GM23338 (cell line): ENCODE measurements at regions not wholly inside any gene's neighbourhood (a gene's known extent, or its start where the extent isn't known, plus 50 kb on each side); places are given as distances from the start of the nearest gene placed in this dataset.

ENCODE experiments used
- ATAC-seq: fragments of 200-7000 bp; cut with Tn5 transposase; 3 replicates; pipeline ENCODE4 v1.9.1; 2020
- DNase-seq: peaks from one replicate; pipeline ENCODE4 v3.0.0-alpha.2; 2015; ENCODE audit warnings: low spot score
- H2AFZ ChIP-seq: fragments of 200-600 bp; sonication (generic); 2 replicates; pipeline ENCODE4 v1.8.0; 2016; ENCODE audit warnings: antibody characterized with exemption, mild to moderate bottlenecking, moderate library complexity
- H3F3A ChIP-seq: fragments of 200-600 bp; sonication (generic); replicated peaks from 2 replicates; pipeline ENCODE4 v1.8.0; 2017; ENCODE audit warnings: antibody characterized with exemption, mixed run types, low read depth
- H3K27ac ChIP-seq: fragments of 200-600 bp; sonication (generic); 2 replicates; pipeline ENCODE4 v1.6.1; 2016; ENCODE audit warnings: low read depth
- H3K27me3 ChIP-seq: fragments of 200-600 bp; sonication (generic); 2 replicates; pipeline ENCODE4 v1.8.0; 2016; ENCODE audit warnings: mild to moderate bottlenecking, mixed run types, moderate library complexity; ENCODE audit not compliant: insufficient read depth
- H3K36me3 ChIP-seq: fragments of 200-600 bp; sonication (generic); 2 replicates; pipeline ENCODE4 v1.8.0; 2016; ENCODE audit warnings: mild to moderate bottlenecking; ENCODE audit not compliant: insufficient read depth
- H3K4me1 ChIP-seq: fragments of 200-600 bp; sonication (generic); 2 replicates; pipeline ENCODE4 v1.8.0; 2016; ENCODE audit warnings: mild to moderate bottlenecking, moderate library complexity; ENCODE audit not compliant: insufficient read depth
- H3K4me2 ChIP-seq: fragments of 200-600 bp; sonication (generic); 2 replicates; pipeline ENCODE4 v1.7.1; 2017; ENCODE audit warnings: mixed run types
- H3K4me3 ChIP-seq: fragments of 200-600 bp; sonication (generic); 2 replicates; pipeline ENCODE4 v1.6.1; 2016; ENCODE audit warnings: mixed run types
- H3K79me2 ChIP-seq: fragments of 200-600 bp; sonication (generic); replicated peaks from 2 replicates; pipeline ENCODE4 v1.8.0; 2017; ENCODE audit warnings: mild to moderate bottlenecking; ENCODE audit not compliant: insufficient read depth
- H3K9me2 ChIP-seq: fragments of 200-600 bp; sonication (generic); 2 replicates; pipeline ENCODE4 v1.8.0; 2017; ENCODE audit not compliant: insufficient read depth
- H4K20me1 ChIP-seq: fragments of 200-600 bp; sonication (generic); replicated peaks from 2 replicates; pipeline ENCODE4 v1.8.0; 2017; ENCODE audit warnings: mild to moderate bottlenecking; ENCODE audit not compliant: insufficient read depth
- H3K27ac Mint-ChIP-seq: 2 replicates; pipeline ENCODE4 v1.8.0; 2020; ENCODE audit warnings: inconsistent platforms, mild to moderate bottlenecking, moderate library complexity, mixed read lengths
- H3K27me3 Mint-ChIP-seq: 3 replicates; pipeline ENCODE4 v1.8.0; 2022; ENCODE audit warnings: low read depth, mild to moderate bottlenecking, moderate library complexity, mixed read lengths, inconsistent platforms; ENCODE audit not compliant: insufficient read depth, poor library complexity
- H3K36me3 Mint-ChIP-seq: 3 replicates; pipeline ENCODE4 v1.8.0; 2021; ENCODE audit warnings: low read depth, mild to moderate bottlenecking, inconsistent platforms, moderate library complexity, mixed read lengths
- H3K4me1 Mint-ChIP-seq: 3 replicates; pipeline ENCODE4 v1.8.0; 2020; ENCODE audit warnings: mild to moderate bottlenecking, inconsistent platforms, mixed read lengths
- H3K4me3 Mint-ChIP-seq: 3 replicates; pipeline ENCODE4 v1.8.0; 2021; ENCODE audit warnings: moderate library complexity, mild to moderate bottlenecking, inconsistent platforms, mixed read lengths
- H3K9me3 Mint-ChIP-seq: 3 replicates; pipeline ENCODE4 v1.8.0; 2020; ENCODE audit warnings: moderate library complexity, mild to moderate bottlenecking, inconsistent platforms, mixed read lengths
- CREB1 ChIP-seq: fragments of 250-450 bp; sonication (Bioruptor Pico); IDR thresholded peaks from 2 replicates; pipeline ENCODE4 v1.5.0; 2020; ENCODE audit warnings: low read depth, mild to moderate bottlenecking, moderate library complexity
- EZH2 ChIP-seq: fragments of 200-600 bp; sonication (generic); IDR thresholded peaks from one replicate; pipeline ENCODE4 v1.8.0; 2017; ENCODE audit warnings: antibody characterized with exemption, mild to moderate bottlenecking, low read depth; ENCODE audit not compliant: unreplicated experiment
- EZH2phosphoT487 ChIP-seq: fragments of 200-600 bp; sonication (generic); IDR thresholded peaks from one replicate; pipeline ENCODE4 v1.8.1; 2018; ENCODE audit warnings: antibody characterized with exemption; ENCODE audit not compliant: unreplicated experiment
- JUNB ChIP-seq: IDR thresholded peaks from one replicate; pipeline ENCODE4 v1.6.1; 2016; ENCODE audit warnings: antibody characterized with exemption; ENCODE audit not compliant: unreplicated experiment
- NANOG ChIP-seq: IDR thresholded peaks from 2 replicates; pipeline ENCODE4 v1.6.1; 2016; ENCODE audit warnings: antibody characterized with exemption, borderline replicate concordance
- POLR2AphosphoS5 ChIP-seq: IDR thresholded peaks from 2 replicates; pipeline ENCODE4 v1.6.1; 2016; ENCODE audit warnings: antibody characterized with exemption, low read depth
- REST ChIP-seq: IDR thresholded peaks from one replicate; pipeline ENCODE4 v1.6.1; 2018; ENCODE audit warnings: antibody characterized with exemption; ENCODE audit not compliant: unreplicated experiment
- STAT1 ChIP-seq: IDR thresholded peaks from one replicate; pipeline ENCODE4 v1.6.1; 2016; ENCODE audit warnings: antibody characterized with exemption; ENCODE audit not compliant: unreplicated experiment
- ZNF114 ChIP-seq: fragments of 250-450 bp; sonication (Bioruptor Pico); IDR thresholded peaks from 2 replicates; pipeline ENCODE4 v1.5.0; 2020; ENCODE audit warnings: mild to moderate bottlenecking, moderate library complexity
- TF ChIP-seq, protein P1 (sequence below): IDR thresholded peaks from 2 replicates; pipeline ENCODE4 v1.6.1; 2016; ENCODE audit warnings: antibody characterized with exemption
- TF ChIP-seq, protein P2 (sequence below): fragments of 250-450 bp; sonication (Bioruptor Pico); IDR thresholded peaks from 2 replicates; pipeline ENCODE4 v1.5.0; 2020; ENCODE audit warnings: mild to moderate bottlenecking, moderate library complexity

DNA sequence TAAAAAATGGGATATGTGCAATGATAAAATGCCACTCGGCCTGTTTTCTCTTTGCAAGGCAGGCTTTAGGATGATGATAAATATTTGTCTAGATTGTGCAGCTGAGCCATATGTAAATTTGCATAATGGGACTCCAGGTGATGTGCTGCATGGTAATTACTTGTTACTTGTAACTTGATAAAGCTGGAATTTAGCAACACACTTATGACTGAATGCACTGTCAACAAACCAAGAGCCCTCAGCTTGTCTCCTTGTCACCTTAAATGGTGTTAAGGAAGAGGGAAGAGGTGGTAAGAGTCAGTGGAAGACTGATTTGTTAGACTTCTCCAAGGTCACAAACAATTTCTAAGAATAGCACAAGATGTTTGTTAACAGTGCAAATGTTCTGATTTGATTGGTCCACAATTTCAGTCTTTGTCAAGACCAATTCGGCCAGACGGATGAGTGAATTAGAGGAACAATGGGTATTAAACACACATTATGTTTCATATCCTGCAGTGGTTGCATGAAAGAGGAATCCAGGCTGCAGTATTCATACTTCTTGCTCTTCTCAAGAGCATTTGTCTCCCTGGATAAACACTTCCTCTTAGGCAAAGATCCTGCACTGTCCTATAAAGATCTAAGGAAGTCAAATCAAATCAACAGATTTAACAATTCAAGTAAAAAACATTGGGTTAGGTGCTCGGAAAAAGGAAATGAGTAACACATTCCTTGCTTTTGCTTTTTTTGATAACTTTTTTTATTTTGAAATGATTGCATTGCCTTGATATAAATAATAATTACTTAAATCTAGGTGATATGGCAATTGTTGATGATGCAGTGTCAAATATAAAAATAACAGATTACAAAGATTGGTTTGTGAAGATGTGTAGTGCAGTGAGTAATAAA is 448.3 kb upstream of the DDI1 start:
- H4K20me1 ChIP-seq, result no peaks in the 10 kb centered on the region
- ATAC-seq (no peak), DNase-seq (no peak)
- Mint-ChIP-seq H3K4me1 (peaks cover 4% of the 10 kb centered on the region; the same call in 2 of the 3 replicates), H3K27me3 (no peaks in the 10 kb centered on the region), H3K4me3 (no peak overlapping the region), H3K36me3 (no peaks in the 10 kb centered on the region), H3K27ac (no peak overlapping the region), H3K9me3 (no peaks in the 10 kb centered on the region)
- no peak overlapping the region for H3K4me2 ChIP-seq
- H2AFZ ChIP-seq, result no peak overlapping the region
- no peaks in the 10 kb centered on the region for H3K4me1 ChIP-seq
- no peaks in the 10 kb centered on the region for H3K9me2 ChIP-seq
- H3K79me2 ChIP-seq, result no peaks in the 10 kb centered on the region
- no peaks in the 10 kb centered on the region for H3F3A ChIP-seq
- no peak overlapping the region for H3K4me3 ChIP-seq
- H3K36me3 ChIP-seq, result no peaks in the 10 kb centered on the region
- no peak overlapping the region for H3K27ac ChIP-seq
- no peaks in the 10 kb centered on the region for H3K27me3 ChIP-seq
- TF ChIP-seq, protein P1, sequence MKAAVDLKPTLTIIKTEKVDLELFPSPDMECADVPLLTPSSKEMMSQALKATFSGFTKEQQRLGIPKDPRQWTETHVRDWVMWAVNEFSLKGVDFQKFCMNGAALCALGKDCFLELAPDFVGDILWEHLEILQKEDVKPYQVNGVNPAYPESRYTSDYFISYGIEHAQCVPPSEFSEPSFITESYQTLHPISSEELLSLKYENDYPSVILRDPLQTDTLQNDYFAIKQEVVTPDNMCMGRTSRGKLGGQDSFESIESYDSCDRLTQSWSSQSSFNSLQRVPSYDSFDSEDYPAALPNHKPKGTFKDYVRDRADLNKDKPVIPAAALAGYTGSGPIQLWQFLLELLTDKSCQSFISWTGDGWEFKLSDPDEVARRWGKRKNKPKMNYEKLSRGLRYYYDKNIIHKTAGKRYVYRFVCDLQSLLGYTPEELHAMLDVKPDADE, result no peak
- TF ChIP-seq EZH2, result no peak
- no peak for TF ChIP-seq POLR2AphosphoS5
- TF ChIP-seq, protein P2, sequence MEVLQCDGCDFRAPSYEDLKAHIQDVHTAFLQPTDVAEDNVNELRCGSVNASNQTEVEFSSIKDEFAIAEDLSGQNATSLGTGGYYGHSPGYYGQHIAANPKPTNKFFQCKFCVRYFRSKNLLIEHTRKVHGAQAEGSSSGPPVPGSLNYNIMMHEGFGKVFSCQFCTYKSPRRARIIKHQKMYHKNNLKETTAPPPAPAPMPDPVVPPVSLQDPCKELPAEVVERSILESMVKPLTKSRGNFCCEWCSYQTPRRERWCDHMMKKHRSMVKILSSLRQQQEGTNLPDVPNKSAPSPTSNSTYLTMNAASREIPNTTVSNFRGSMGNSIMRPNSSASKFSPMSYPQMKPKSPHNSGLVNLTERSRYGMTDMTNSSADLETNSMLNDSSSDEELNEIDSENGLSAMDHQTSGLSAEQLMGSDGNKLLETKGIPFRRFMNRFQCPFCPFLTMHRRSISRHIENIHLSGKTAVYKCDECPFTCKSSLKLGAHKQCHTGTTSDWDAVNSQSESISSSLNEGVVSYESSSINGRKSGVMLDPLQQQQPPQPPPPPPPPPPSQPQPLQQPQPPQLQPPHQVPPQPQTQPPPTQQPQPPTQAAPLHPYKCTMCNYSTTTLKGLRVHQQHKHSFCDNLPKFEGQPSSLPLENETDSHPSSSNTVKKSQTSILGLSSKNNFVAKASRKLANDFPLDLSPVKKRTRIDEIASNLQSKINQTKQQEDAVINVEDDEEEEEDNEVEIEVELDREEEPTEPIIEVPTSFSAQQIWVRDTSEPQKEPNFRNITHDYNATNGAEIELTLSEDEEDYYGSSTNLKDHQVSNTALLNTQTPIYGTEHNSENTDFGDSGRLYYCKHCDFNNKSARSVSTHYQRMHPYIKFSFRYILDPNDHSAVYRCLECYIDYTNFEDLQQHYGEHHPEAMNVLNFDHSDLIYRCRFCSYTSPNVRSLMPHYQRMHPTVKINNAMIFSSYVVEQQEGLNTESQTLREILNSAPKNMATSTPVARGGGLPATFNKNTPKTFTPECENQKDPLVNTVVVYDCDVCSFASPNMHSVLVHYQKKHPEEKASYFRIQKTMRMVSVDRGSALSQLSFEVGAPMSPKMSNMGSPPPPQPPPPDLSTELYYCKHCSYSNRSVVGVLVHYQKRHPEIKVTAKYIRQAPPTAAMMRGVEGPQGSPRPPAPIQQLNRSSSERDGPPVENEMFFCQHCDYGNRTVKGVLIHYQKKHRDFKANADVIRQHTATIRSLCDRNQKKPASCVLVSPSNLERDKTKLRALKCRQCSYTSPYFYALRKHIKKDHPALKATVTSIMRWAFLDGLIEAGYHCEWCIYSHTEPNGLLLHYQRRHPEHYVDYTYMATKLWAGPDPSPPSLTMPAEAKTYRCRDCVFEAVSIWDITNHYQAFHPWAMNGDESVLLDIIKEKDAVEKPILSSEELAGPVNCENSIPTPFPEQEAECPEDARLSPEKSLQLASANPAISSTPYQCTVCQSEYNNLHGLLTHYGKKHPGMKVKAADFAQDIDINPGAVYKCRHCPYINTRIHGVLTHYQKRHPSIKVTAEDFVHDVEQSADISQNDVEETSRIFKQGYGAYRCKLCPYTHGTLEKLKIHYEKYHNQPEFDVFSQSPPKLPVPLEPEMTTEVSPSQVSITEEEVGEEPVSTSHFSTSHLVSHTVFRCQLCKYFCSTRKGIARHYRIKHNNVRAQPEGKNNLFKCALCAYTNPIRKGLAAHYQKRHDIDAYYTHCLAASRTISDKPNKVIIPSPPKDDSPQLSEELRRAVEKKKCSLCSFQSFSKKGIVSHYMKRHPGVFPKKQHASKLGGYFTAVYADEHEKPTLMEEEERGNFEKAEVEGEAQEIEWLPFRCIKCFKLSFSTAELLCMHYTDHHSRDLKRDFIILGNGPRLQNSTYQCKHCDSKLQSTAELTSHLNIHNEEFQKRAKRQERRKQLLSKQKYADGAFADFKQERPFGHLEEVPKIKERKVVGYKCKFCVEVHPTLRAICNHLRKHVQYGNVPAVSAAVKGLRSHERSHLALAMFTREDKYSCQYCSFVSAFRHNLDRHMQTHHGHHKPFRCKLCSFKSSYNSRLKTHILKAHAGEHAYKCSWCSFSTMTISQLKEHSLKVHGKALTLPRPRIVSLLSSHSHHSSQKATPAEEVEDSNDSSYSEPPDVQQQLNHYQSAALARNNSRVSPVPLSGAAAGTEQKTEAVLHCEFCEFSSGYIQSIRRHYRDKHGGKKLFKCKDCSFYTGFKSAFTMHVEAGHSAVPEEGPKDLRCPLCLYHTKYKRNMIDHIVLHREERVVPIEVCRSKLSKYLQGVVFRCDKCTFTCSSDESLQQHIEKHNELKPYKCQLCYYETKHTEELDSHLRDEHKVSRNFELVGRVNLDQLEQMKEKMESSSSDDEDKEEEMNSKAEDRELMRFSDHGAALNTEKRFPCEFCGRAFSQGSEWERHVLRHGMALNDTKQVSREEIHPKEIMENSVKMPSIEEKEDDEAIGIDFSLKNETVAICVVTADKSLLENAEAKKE (CRISPR knock-in tag), result no peak
- no peak for TF ChIP-seq STAT1
- no peak for TF ChIP-seq CREB1 (CRISPR knock-in tag)
- TF ChIP-seq ZNF114 (CRISPR knock-in tag), result no peak
- TF ChIP-seq EZH2phosphoT487, result no peak
- no peak for TF ChIP-seq JUNB
- no peak for TF ChIP-seq REST
- no peak for TF ChIP-seq NANOG
